Naive B cell (primary cell): ENCODE measurements at regions not wholly inside any gene's neighbourhood (a gene's known extent, or its start where the extent isn't known, plus 50 kb on each side); places are given as distances from the start of the nearest gene placed in this dataset.

ENCODE experiments used
- ATAC-seq, 2 donors: fragments of 150-1000 bp; cut with Tn5 transposase; 2 replicates each; pipeline ENCODE4 v1.10.0; 2021; ENCODE audit warnings: low read depth in 2 of 2, mild to moderate bottlenecking in 2 of 2, moderate library complexity in 2 of 2
- DNase-seq: peaks from one replicate; pipeline ENCODE4 v3.0.0; 2022
- H3K27ac Mint-ChIP-seq, 6 donors: one replicate each; pipeline ENCODE4 v1.8.0; 2020 to 2022; ENCODE audit warnings: mild to moderate bottlenecking in 6 of 6, mixed read lengths in 6 of 6, moderate library complexity in 5 of 6, inconsistent platforms in 2 of 6
- H3K27me3 Mint-ChIP-seq, 3 donors: one replicate each; pipeline ENCODE4 v1.8.0; 2021 to 2022; ENCODE audit warnings: mixed read lengths in 3 of 3, mild to moderate bottlenecking in 1 of 3
- H3K36me3 Mint-ChIP-seq, 2 donors: one replicate each; pipeline ENCODE4 v1.8.0; 2020 to 2022; ENCODE audit warnings: mixed read lengths in 2 of 2, inconsistent platforms in 1 of 2, mild to moderate bottlenecking in 1 of 2
- H3K4me1 Mint-ChIP-seq, 3 donors: one replicate each; pipeline ENCODE4 v1.8.0; 2020 to 2022; ENCODE audit warnings: mixed read lengths in 3 of 3, inconsistent platforms in 1 of 3, mild to moderate bottlenecking in 1 of 3, moderate library complexity in 1 of 3
- H3K4me3 Mint-ChIP-seq, 8 donors: one replicate each; pipeline ENCODE4 v1.8.0; 2020 to 2022; ENCODE audit warnings: mild to moderate bottlenecking in 8 of 8, mixed read lengths in 8 of 8, moderate library complexity in 8 of 8, inconsistent platforms in 2 of 8
- H3K9me3 Mint-ChIP-seq, 7 donors: one replicate each; pipeline ENCODE4 v1.8.0; 2020 to 2022; ENCODE audit warnings: mixed read lengths in 7 of 7, mild to moderate bottlenecking in 5 of 7, inconsistent platforms in 2 of 7, moderate library complexity in 1 of 7

GRCh38 chr5:125298258-125298657 lies 551.8 kb upstream of the ZNF608 start:
- no peak for ATAC-seq
- H3K27ac Mint-ChIP-seq: peak overlapping the region in 1 of 6 donors; percentile 6
- DNase-seq: no peak
- H3K4me1 Mint-ChIP-seq: peaks cover 0 to 2% (median 0%) of the 10 kb centered on the region in 3 donors
- no peaks in the 10 kb centered on the region for H3K36me3 Mint-ChIP-seq
- H3K9me3 Mint-ChIP-seq: no peaks in the 10 kb centered on the region
- no peaks in the 10 kb centered on the region for H3K27me3 Mint-ChIP-seq
- no peak overlapping the region for H3K4me3 Mint-ChIP-seq

- no peak overlapping the region for H3K27ac Mint-ChIP-seq
- no peak for DNase-seq
- H3K9me3 Mint-ChIP-seq: no peaks in the 10 kb centered on the region
- H3K4me1 Mint-ChIP-seq: peaks cover 0 to 2% (median 0%) of the 10 kb centered on the region in 3 donors
- no peak overlapping the region for H3K4me3 Mint-ChIP-seq
- no peaks in the 10 kb centered on the region for H3K36me3 Mint-ChIP-seq
- H3K27me3 Mint-ChIP-seq: no peaks in the 10 kb centered on the region
- ATAC-seq: no peak
These were observed 552.4 kb upstream of the ZNF608 start for GRCh38 chr5:125298746-125299379.

DNA sequence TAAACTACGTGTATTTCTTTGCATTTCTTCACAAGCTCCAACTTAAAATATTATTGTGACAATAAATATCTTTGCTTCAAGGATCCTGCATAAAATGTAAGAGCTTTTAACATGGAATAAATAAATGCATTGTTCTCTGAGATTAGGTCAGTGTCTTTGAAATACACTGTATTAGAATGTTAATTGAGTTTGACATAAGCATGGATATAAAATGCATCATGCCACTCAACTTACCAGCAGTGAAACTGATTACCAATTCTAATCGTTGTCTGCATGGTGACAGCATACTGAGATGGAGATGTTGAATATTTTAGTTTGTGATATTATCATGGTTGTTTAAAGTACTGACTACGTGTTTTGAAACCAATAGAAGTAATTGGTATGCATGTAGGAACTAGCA lies 555.3 kb upstream of the ZNF608 start:
- Mint-ChIP-seq H3K4me1 (peaks cover 0 to 2% (median 0%) of the 10 kb centered on the region in 3 donors), H3K4me3 (no peak overlapping the region), H3K27ac (no peak overlapping the region), H3K9me3 (peaks cover 0 to 14% (median 12%) of the 10 kb centered on the region in 7 donors), H3K36me3 (peaks cover 0 to 6% of the 10 kb centered on the region in 2 donors), H3K27me3 (no peaks in the 10 kb centered on the region)
- ATAC-seq: no peak
- DNase-seq: no peak

DNA sequence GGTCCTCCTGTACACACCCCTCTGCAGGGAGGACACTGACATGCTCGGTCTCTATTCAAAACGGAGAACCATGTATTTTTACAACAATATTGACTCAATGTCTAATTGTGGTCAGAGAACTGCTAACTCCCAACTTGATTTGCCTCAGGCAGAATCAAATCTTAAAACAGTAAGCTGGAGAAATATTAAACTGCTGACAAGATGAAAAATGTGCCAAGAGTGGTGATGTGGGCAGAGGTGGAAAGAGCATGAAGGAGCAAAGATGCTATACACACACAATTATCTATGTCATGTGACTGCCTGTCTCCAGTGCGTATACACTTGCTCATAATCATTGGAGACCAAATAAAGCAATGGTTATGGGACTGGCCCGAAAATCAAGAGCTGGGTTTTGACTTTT lies 556.1 kb upstream of the ZNF608 start:
- Mint-ChIP-seq H3K27ac (no peak overlapping the region), H3K9me3 (peaks cover 0 to 20% (median 18%) of the 10 kb centered on the region in 7 donors), H3K4me3 (no peak overlapping the region), H3K27me3 (no peaks in the 10 kb centered on the region), H3K4me1 (peaks cover 0 to under 1% (median 0%) of the 10 kb centered on the region in 3 donors), H3K36me3 (peaks cover 2 to 6% of the 10 kb centered on the region in 2 donors)
- DNase-seq (no peak), ATAC-seq (no peak)

GRCh38 chr5:125306741-125307140 lies 560.3 kb upstream of the ZNF608 start:
- Mint-ChIP-seq H3K27ac (no peak overlapping the region), H3K4me1 (no peaks in the 10 kb centered on the region), H3K36me3 (peaks cover 6% of the 10 kb centered on the region in 2 donors), H3K9me3 (peaks cover 0 to 31% (median 20%) of the 10 kb centered on the region in 7 donors), H3K27me3 (no peaks in the 10 kb centered on the region), H3K4me3 (no peak overlapping the region)
- DNase-seq (no peak), ATAC-seq (no peak)

DNA sequence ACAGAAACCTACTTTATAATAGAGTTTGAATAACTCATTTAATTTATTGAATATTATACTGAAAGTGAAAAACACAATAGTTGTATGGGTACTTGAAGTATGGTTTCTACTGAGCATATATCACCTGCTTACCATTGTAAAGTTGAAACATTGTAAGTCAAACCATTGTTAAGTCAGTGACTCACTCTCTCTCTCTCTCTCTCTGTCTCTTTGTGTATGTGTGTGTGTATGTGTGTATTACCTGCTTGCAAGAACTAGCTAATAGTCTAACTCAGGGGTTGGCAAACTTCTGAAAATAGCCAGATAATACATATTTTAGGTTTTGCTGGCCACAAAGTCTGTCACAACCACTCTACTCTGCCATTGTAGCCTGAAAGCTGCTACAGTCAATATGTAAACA lies 564.3 kb upstream of the ZNF608 start:
- H3K4me1 Mint-ChIP-seq: no peaks in the 10 kb centered on the region
- peaks cover 6 to 25% of the 10 kb centered on the region in 2 donors for H3K36me3 Mint-ChIP-seq
- H3K4me3 Mint-ChIP-seq: no peak overlapping the region
- no peak for DNase-seq
- peaks cover 7 to 60% (median 34%) of the 10 kb centered on the region in 7 donors for H3K9me3 Mint-ChIP-seq
- ATAC-seq: no peak
- H3K27me3 Mint-ChIP-seq: no peaks in the 10 kb centered on the region
- no peak overlapping the region for H3K27ac Mint-ChIP-seq

DNA sequence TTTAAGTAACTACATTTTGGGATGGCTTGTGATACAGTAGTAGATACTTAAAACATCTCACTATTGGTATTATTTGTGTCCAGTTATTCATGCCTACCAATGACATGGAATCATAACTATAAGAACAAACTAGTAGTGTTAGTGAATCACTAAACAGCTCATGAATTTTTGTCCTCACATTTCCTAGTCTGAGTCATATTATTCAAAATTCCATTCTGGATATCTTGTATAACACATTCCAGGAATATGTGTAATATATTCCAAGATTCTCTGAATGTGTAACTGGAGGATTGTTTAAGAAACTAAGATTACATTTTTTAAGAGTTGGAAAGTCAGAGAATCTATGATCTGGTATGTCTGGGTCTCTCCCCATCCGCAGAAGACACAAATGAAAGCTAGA lies 565.3 kb upstream of the ZNF608 start:
- Mint-ChIP-seq H3K9me3 (peaks cover 7 to 50% (median 25%) of the 10 kb centered on the region in 7 donors), H3K27ac (no peak overlapping the region), H3K27me3 (no peaks in the 10 kb centered on the region), H3K4me3 (no peak overlapping the region), H3K36me3 (peaks cover 6 to 21% of the 10 kb centered on the region in 2 donors), H3K4me1 (no peaks in the 10 kb centered on the region)
- ATAC-seq (no peak), DNase-seq (no peak)

DNA sequence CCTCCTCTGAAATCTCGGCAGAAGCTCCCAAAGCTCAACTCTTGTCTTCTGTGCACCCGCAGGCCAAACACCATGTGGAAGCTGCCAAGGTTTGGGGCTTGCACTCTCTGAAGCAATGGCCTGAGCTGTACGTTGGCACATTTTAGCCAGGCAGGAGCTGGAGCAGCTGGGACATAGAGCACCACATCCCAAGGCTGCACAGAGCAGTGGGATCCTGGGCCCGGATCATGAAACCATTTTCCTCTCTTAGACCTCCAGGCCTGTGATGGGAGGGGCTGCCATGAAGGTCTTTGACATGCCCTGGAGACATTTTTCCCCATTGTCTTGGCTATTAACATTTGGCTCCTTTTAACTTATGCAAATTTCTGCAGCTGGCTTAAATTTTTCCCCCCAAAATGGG lies 567.1 kb upstream of the ZNF608 start:
- DNase-seq (no peak), ATAC-seq (no peak)
- no peaks in the 10 kb centered on the region for H3K4me1 Mint-ChIP-seq
- H3K36me3 Mint-ChIP-seq: peaks cover 0 to 21% of the 10 kb centered on the region in 2 donors
- H3K4me3 Mint-ChIP-seq: no peak overlapping the region
- peaks cover 5 to 35% (median 17%) of the 10 kb centered on the region in 7 donors for H3K9me3 Mint-ChIP-seq
- H3K27me3 Mint-ChIP-seq: no peaks in the 10 kb centered on the region
- H3K27ac Mint-ChIP-seq: no peak overlapping the region

DNA sequence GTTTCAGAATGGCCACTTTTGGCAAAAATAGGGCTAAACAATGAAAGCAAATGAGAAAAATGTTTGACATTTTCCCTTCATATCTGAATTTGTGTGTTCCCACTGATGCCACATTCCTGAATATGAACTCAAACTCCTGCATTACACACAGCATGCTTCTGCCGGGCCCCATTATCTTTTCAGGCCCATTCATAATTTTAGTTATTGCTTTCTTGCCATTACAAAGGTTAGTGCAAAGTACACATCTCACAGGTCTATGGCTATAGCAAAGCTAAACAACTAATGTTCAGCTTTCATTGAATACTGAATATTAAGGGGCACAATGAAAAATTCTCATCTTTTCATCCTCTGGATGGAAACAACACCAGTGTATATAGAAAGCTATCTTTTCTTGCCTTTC lies 568.9 kb upstream of the ZNF608 start:
- H3K9me3 Mint-ChIP-seq: peaks cover 5 to 34% (median 17%) of the 10 kb centered on the region in 7 donors
- H3K4me3 Mint-ChIP-seq: no peak overlapping the region
- no peaks in the 10 kb centered on the region for H3K4me1 Mint-ChIP-seq
- no peak overlapping the region for H3K27ac Mint-ChIP-seq
- H3K36me3 Mint-ChIP-seq: peaks cover 4 to 21% of the 10 kb centered on the region in 2 donors
- ATAC-seq (no peak), DNase-seq (no peak)
- H3K27me3 Mint-ChIP-seq: no peaks in the 10 kb centered on the region

DNA sequence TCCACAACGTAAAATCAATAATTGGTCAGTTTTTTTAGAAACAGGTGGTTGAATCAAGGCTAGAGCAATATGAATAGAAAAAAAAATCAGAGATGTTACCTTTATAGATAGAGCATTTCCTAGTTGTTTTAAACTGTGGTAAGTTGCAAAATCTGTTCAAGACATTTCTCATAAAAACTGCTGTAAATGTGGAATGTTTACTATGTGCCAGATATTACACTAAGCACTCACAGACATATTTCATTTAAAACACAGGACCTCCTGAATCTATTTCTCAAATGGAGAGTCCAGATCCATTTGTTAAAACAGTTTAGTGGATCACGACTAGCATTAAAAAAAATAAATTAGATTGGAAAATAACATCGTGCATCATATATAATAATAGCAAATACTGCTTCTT lies 570.0 kb upstream of the ZNF608 start:
- peaks cover 4 to 21% of the 10 kb centered on the region in 2 donors for H3K36me3 Mint-ChIP-seq
- no peak overlapping the region for H3K27ac Mint-ChIP-seq
- DNase-seq: no peak
- H3K27me3 Mint-ChIP-seq: no peaks in the 10 kb centered on the region
- H3K4me3 Mint-ChIP-seq: no peak overlapping the region
- no peaks in the 10 kb centered on the region for H3K4me1 Mint-ChIP-seq
- peaks cover 5 to 34% (median 17%) of the 10 kb centered on the region in 7 donors for H3K9me3 Mint-ChIP-seq
- no peak for ATAC-seq

- DNase-seq (no peak), ATAC-seq (no peak)
- Mint-ChIP-seq H3K9me3 (peaks cover 5 to 32% (median 17%) of the 10 kb centered on the region in 7 donors), H3K4me1 (no peaks in the 10 kb centered on the region), H3K4me3 (no peak overlapping the region), H3K36me3 (peaks cover 4 to 21% of the 10 kb centered on the region in 2 donors), H3K27me3 (no peaks in the 10 kb centered on the region), H3K27ac (no peak overlapping the region)
These were observed 570.6 kb upstream of the ZNF608 start for GRCh38 chr5:125316915-125317535.

- ATAC-seq (no peak), DNase-seq (no peak)
- Mint-ChIP-seq H3K36me3 (peaks cover 4 to 18% of the 10 kb centered on the region in 2 donors), H3K27ac (no peak overlapping the region), H3K4me3 (no peak overlapping the region), H3K27me3 (no peaks in the 10 kb centered on the region), H3K9me3 (peaks cover 5 to 27% (median 15%) of the 10 kb centered on the region in 7 donors), H3K4me1 (no peaks in the 10 kb centered on the region)
These were observed 571.1 kb upstream of the ZNF608 start for GRCh38 chr5:125317536-125317995.

GRCh38 chr5:125321654-125322053 lies 575.2 kb upstream of the ZNF608 start:
- Mint-ChIP-seq H3K27me3 (no peaks in the 10 kb centered on the region), H3K4me3 (no peak overlapping the region), H3K9me3 (no peaks in the 10 kb centered on the region), H3K4me1 (no peaks in the 10 kb centered on the region), H3K27ac (peak overlapping the region in 1 of 6 donors; percentile 80), H3K36me3 (peaks cover 0 to 4% of the 10 kb centered on the region in 2 donors)
- no peak for ATAC-seq
- DNase-seq: no peak

GRCh38 chr5:125323613-125324012 lies 577.2 kb upstream of the ZNF608 start:
- Mint-ChIP-seq H3K36me3 (peaks cover 0 to 4% of the 10 kb centered on the region in 2 donors), H3K9me3 (no peaks in the 10 kb centered on the region), H3K27ac (no peak overlapping the region), H3K4me1 (no peaks in the 10 kb centered on the region), H3K27me3 (no peaks in the 10 kb centered on the region), H3K4me3 (no peak overlapping the region)
- DNase-seq (no peak), ATAC-seq (no peak)
